ENCODE measurements at regions not wholly inside any gene's neighbourhood (a gene's known extent, or its start where the extent isn't known, plus 50 kb on each side); places are given as distances from the start of the nearest gene placed in this dataset.
"Not testable (repeated sequence)": the region's sequence is repeated elsewhere in the genome, so short reads cannot be mapped to it uniquely, and the experiment has no call there.

- in situ Hi-C loops (cut with HindIII; ENCODE audit: low sequenced_read_pairs); DNase-seq (ENCODE audit: low spot score): not testable (repeated sequence)
These were observed 324.7 kb downstream of the ANAPC1 start for GRCh38 chr2:111559301-111559700.

GRCh38 chr2:111559814-111560213 lies 324.2 kb downstream of the ANAPC1 start:
- in situ Hi-C loops (cut with HindIII; ENCODE audit: low sequenced_read_pairs), result not testable (repeated sequence)

DNA sequence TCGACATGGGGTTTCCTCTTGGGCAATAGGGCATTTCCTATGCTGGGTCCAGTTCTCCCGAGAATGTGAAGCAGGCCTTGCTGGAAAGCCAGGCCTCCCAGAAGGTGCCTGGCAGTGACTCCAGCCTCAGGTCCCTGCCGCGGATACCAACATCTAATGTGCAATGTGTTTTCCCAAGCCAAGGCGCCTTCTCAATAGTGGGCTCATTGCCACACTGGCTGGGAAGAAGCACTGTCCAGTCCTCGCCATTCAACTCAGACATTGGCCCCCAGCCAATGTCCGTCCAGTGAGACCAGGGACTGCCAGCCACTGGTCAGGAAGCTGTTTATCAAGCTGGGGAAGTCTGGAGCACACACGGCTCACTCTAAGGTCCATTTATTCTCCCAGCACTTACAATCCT lies 317.9 kb downstream of the ANAPC1 start:
- in situ Hi-C loops (cut with HindIII; ENCODE audit: low sequenced_read_pairs), result not testable (repeated sequence)
- peak; percentile 10 for DNase-seq (ENCODE audit: low spot score)

More at GRCh38 chr2:111559814-111560213, 324.2 kb downstream of the ANAPC1 start:
- DNase-seq (ENCODE audit: low spot score), result not testable (repeated sequence)

DNA sequence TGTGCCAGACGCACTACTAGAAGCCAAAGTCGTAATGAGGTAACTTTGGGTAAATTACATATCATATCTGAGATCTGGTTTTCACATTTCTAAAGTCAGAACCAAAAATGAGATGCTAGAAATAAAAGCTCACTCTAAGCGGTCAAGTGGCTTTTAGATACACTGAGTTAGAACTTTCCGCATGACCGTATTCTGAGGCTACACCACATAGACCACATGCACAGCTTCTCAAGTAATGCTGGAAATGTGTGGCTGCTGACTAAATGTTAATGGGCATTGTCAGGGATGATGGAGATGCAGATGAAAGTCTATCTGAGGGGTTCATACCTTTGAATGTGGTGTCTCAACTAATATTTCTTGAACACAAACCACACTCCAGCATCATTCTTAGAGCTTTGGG lies 316.8 kb downstream of the ANAPC1 start:
- DNase-seq (ENCODE audit: low spot score); in situ Hi-C loops (cut with HindIII; ENCODE audit: low sequenced_read_pairs): not testable (repeated sequence)

DNA sequence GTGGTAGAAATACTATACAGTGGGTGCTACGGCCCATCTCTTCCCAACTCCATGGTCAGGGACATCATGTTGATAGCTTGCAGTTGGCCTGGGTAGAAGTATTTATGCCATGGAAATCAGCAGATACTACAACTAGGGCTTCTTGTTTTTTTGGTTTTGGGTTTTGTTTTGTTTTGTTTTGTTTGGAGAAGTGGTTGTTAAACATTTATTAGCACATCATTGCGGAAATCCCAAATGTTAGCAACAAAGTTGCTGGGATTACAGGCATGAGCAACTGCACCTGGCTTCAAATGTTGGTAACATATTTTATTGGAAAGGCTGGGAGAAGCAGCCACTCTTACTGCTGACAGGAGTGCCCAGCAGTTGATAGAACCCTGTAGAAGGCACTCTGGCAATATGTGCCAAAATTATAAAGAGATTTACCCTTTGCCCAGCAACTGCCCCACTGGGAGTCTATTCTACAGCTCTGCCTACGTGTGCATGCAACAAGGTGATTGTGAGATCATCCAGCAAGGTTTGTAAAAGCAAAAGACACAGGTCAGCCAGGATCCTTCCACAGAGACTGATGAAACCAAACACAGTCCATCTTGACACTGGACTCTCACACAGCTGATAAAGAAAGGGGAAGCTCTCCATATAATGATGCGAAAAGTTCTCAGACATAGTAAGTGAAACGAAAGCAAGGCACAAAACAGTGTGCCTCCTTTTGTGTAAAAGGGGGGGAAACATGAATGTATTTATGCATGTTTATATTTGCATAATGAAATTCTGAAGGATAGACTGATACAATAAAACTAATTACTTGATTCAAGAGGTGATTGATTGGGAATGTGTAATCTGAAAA lies 314.4 kb downstream of the ANAPC1 start:
- in situ Hi-C loops (cut with HindIII; ENCODE audit: low sequenced_read_pairs); DNase-seq (ENCODE audit: low spot score): not testable (repeated sequence)

GRCh38 chr2:111570300-111571114 lies 313.5 kb downstream of the ANAPC1 start:
- in situ Hi-C loops (cut with HindIII; ENCODE audit: low sequenced_read_pairs); DNase-seq (ENCODE audit: low spot score): not testable (repeated sequence)

- DNase-seq (ENCODE audit: low spot score); in situ Hi-C loops (cut with HindIII; ENCODE audit: low sequenced_read_pairs): not testable (repeated sequence)
These were observed 309.2 kb downstream of the ANAPC1 start for GRCh38 chr2:111574803-111575202.

- in situ Hi-C loops (cut with HindIII; ENCODE audit: low sequenced_read_pairs); DNase-seq (ENCODE audit: low spot score): not testable (repeated sequence)
These were observed 306.7 kb downstream of the ANAPC1 start for GRCh38 chr2:111577154-111577885.

DNA sequence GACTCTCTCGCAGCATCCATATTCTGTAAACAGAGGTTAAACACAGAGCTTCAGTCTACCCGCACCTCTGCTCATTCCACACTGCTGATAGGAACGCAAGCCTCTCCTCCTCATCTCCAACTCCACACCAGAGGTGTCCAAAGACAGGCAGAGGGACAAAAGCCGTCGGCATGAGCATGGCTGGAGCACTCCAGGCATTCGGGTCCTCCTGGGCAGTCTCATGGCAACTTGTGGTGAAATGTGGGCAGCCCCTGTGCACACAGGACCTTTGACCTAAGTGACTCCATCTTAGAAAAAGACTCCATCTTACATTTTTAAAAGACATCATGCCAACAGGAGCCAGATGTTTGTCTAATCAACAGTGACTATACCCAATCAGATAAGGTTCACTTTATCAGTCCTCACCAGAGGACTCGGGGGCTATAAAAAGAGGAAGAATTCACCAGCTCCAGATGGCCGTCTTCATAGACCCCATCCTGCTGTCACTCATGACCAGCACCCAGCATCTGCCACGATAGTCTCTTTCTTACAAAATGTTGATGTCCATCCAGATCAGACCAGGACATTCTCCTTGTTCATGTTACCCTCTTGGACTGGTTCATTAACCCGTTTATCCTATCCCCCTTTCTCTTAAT lies 304.4 kb downstream of the ANAPC1 start:
- DNase-seq (ENCODE audit: low spot score); in situ Hi-C loops (cut with HindIII; ENCODE audit: low sequenced_read_pairs): not testable (repeated sequence)

GRCh38 chr2:111580616-111581015 lies 303.4 kb downstream of the ANAPC1 start:
- DNase-seq (ENCODE audit: low spot score); in situ Hi-C loops (cut with HindIII; ENCODE audit: low sequenced_read_pairs): not testable (repeated sequence)

DNA sequence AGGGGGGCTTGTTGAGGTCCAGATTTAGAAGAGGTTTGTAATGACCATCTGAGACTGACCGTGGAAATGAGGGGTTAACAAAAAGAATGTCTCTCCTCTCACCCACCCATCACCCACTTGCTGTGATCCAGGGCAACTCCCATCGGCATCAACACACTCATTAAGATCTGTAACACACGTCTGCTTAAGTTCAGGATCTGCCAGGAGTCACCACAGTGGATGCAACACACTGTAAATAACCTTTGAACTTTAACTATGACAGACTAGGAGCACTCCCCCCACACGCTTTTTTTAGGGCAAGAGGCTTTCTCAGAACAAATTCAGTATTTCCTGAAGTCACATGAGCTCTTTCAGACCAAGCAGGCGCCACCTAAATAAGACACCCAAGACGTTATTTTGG lies 301.9 kb downstream of the ANAPC1 start:
- in situ Hi-C loops (cut with HindIII; ENCODE audit: low sequenced_read_pairs); DNase-seq (ENCODE audit: low spot score): not testable (repeated sequence)

DNA sequence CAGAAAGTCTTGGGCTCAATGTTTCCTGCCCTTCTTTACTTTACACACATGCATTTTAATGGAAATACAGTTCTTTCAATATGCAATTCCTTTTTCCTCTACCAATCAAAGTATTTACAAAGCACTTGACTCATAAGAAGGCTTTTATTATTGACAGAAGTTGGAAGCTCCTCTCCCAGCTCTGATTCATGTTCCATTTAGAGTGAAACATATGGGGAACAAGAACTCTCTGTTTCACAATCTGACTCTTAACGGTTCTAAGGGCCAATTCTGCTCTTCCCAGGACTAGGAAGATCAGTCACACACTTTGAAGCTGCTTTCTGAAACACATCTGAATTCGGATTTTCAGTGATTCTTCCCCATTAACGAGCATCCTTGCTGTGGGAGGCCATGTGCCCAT lies 300.5 kb downstream of the ANAPC1 start:
- in situ Hi-C loops (cut with HindIII; ENCODE audit: low sequenced_read_pairs); DNase-seq (ENCODE audit: low spot score): not testable (repeated sequence)

GRCh38 chr2:111584540-111584939 lies 299.5 kb downstream of the ANAPC1 start:
- in situ Hi-C loops (cut with HindIII; ENCODE audit: low sequenced_read_pairs); DNase-seq (ENCODE audit: low spot score): not testable (repeated sequence)

- DNase-seq (ENCODE audit: low spot score), result peak; percentile 42
- in situ Hi-C loops (cut with HindIII; ENCODE audit: low sequenced_read_pairs), result not testable (repeated sequence)
These were observed 299.0 kb downstream of the ANAPC1 start for GRCh38 chr2:111584950-111585349.

DNA sequence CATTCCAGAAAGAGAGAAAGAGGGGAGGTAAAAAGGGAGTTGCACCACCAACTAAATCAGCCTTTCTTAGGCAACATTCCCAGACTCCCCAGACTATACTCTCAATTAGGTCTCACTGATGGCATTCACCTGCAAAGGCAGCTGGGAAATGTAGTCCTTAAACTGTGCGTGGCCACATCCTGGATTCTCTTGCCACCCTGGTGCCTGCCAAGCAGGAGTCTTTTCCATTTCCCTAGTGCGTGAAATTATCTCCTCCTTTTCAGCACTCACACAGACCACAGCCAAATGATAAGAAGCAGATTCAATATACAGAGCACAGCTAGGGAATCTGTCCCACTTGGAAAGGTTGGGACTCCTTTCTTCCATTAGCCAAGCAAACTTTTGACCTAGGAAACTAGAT lies 298.0 kb downstream of the ANAPC1 start:
- DNase-seq (ENCODE audit: low spot score); in situ Hi-C loops (cut with HindIII; ENCODE audit: low sequenced_read_pairs): not testable (repeated sequence)

- DNase-seq (ENCODE audit: low spot score); in situ Hi-C loops (cut with HindIII; ENCODE audit: low sequenced_read_pairs): not testable (repeated sequence)
These were observed 288.9 kb downstream of the ANAPC1 start for GRCh38 chr2:111595072-111595471.

GRCh38 chr2:111596808-111597705 lies 286.9 kb downstream of the ANAPC1 start:
- DNase-seq (ENCODE audit: low spot score); in situ Hi-C loops (cut with HindIII; ENCODE audit: low sequenced_read_pairs): not testable (repeated sequence)

GRCh38 chr2:111598944-111599343 lies 285.0 kb downstream of the ANAPC1 start:
- in situ Hi-C loops (cut with HindIII; ENCODE audit: low sequenced_read_pairs); DNase-seq (ENCODE audit: low spot score): not testable (repeated sequence)

Data from G401 (cell line).